Activated CD8-positive, alpha-beta T cell treated with anti-CD3 and anti-CD28 coated beads for 36 hours (primary cell): ENCODE measurements at regions not wholly inside any gene's neighbourhood (a gene's known extent, or its start where the extent isn't known, plus 50 kb on each side); places are given as distances from the start of the nearest gene placed in this dataset.
A peak's percentile ranks its signal among the peaks of the same experiment; 100 is the strongest.

Experiments
- ATAC-seq: fragments of 200-7000 bp; cut with Tn5 transposase; one replicate; pipeline ENCODE4 v1.10.0; 2021; ENCODE audit warnings: mild to moderate bottlenecking, moderate library complexity
- CTCF ChIA-PET: fragments of 350-600 bp; sonication (Branson Sonifier 250); formaldehyde crosslinking; loops from one replicate; lab custom pipeline; 2021; ENCODE audit warnings: antibody characterized with exemption; lab: Charles Lee
- POLR2A ChIA-PET: fragments of 350-600 bp; sonication (Branson Sonifier 250); formaldehyde crosslinking; loops from one replicate; lab custom pipeline; 2021; ENCODE audit warnings: antibody characterized with exemption; lab: Charles Lee
- DNase-seq: peaks from one replicate; pipeline ENCODE4 v3.0.0-alpha.2; 2020
- H3K27ac Mint-ChIP-seq: one replicate; pipeline ENCODE4 v1.8.0; 2021; ENCODE audit warnings: mild to moderate bottlenecking, mixed read lengths
- H3K27me3 Mint-ChIP-seq: one replicate; pipeline ENCODE4 v1.8.0; 2021; ENCODE audit warnings: mixed read lengths
- H3K36me3 Mint-ChIP-seq: one replicate; pipeline ENCODE4 v1.8.0; 2021; ENCODE audit warnings: low read depth, mixed read lengths
- H3K4me1 Mint-ChIP-seq: one replicate; pipeline ENCODE4 v1.8.0; 2021; ENCODE audit warnings: low read depth, mixed read lengths
- H3K4me3 Mint-ChIP-seq: one replicate; pipeline ENCODE4 v1.8.0; 2021; ENCODE audit warnings: mild to moderate bottlenecking, moderate library complexity, mixed read lengths
- H3K9me3 Mint-ChIP-seq: one replicate; pipeline ENCODE4 v1.8.0; 2021; ENCODE audit warnings: mixed read lengths
- intact Hi-C: fragments of 100-400 bp; cut with micrococcal nuclease; formaldehyde crosslinking; loops from one replicate; pipeline ENCODE4 v1.10.0; 2022
- TF ChIP-seq, protein P1 (sequence below): fragments of 200-600 bp; IDR thresholded peaks from one replicate; pipeline ENCODE4 v1.8.0; 2022; ENCODE audit warnings: antibody characterized with exemption, mild to moderate bottlenecking

DNA sequence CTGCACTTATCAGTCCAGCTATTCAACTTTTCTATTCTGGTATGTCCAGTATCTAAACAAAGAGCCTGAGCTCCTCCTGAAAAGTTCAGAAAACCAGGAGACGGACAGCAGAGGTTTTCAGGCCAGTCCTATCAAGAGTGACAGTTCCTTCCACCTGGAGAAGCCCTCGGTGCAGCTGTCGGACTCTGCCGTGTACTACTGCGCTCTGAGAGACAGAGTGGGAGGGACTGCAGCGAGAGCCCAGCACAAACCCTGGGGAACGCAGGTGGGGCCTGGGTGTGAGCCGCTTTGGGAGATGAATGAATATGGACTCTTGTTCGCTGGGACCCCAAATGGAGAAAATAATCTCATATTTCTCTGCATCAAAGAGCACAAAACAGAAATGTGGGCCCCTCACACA, 329.8 kb upstream of the OR4E1 start:
- H3K4me1 Mint-ChIP-seq, result peaks cover 17% of the 10 kb centered on the region
- DNase-seq (peak; percentile 56), ATAC-seq (peak; percentile 51)
- ChIA-PET CTCF (interaction anchor here (0.8 to 3.8 kb wide), 19 partner anchors 13 to 567 kb away, joined by 3 to 38 read pairs (median 3); no protein-coding TSS in a partner anchor), POLR2A (interaction anchor here (1.0 to 1.6 kb wide), 3 partner anchors 16 to 539 kb away, joined by 3 to 4 read pairs (median 3); no protein-coding TSS in a partner anchor)
- peak overlapping the region; percentile 81 for H3K4me3 Mint-ChIP-seq
- peak overlapping the region; percentile 92 for H3K27ac Mint-ChIP-seq
- no peaks in the 10 kb centered on the region for H3K27me3 Mint-ChIP-seq
- TF ChIP-seq, protein P1, sequence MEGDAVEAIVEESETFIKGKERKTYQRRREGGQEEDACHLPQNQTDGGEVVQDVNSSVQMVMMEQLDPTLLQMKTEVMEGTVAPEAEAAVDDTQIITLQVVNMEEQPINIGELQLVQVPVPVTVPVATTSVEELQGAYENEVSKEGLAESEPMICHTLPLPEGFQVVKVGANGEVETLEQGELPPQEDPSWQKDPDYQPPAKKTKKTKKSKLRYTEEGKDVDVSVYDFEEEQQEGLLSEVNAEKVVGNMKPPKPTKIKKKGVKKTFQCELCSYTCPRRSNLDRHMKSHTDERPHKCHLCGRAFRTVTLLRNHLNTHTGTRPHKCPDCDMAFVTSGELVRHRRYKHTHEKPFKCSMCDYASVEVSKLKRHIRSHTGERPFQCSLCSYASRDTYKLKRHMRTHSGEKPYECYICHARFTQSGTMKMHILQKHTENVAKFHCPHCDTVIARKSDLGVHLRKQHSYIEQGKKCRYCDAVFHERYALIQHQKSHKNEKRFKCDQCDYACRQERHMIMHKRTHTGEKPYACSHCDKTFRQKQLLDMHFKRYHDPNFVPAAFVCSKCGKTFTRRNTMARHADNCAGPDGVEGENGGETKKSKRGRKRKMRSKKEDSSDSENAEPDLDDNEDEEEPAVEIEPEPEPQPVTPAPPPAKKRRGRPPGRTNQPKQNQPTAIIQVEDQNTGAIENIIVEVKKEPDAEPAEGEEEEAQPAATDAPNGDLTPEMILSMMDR, result no peak
- H3K36me3 Mint-ChIP-seq, result peaks cover 15% of the 10 kb centered on the region
- intact Hi-C loops, result loop anchor here (5.0 kb wide), 1 partner anchor 44 kb away; no protein-coding TSS in a partner anchor
- no peaks in the 10 kb centered on the region for H3K9me3 Mint-ChIP-seq

DNA sequence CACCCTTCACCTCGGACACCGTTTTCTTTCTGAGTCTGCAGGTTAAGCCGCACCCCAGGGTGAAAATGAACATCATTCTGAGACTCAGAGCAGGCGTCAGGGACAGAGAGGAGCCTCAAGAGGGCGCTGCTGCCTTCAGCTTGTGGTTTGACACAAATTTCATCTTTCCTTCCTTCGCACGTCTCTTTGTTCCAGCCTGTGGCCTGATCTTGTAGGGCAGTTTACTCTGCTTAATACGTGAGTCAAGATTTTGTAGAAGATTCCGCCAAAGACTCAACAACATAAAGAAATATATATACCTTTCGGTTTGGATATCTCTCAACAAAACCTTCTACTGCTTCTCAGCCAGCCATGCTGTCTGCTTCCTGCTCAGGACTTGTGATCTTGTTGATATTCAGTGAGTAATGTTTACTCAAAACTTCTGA, 329.3 kb upstream of the OR4E1 start:
- peaks cover 17% of the 10 kb centered on the region for H3K4me1 Mint-ChIP-seq
- ChIA-PET POLR2A (interaction anchor here (0.7 to 1.6 kb wide), 6 partner anchors 10 to 553 kb away, joined by 3 to 5 read pairs (median 4); no protein-coding TSS in a partner anchor), CTCF (interaction anchor here (0.8 to 3.8 kb wide), 19 partner anchors 13 to 567 kb away, joined by 3 to 38 read pairs (median 3); no protein-coding TSS in a partner anchor)
- no peaks in the 10 kb centered on the region for H3K27me3 Mint-ChIP-seq
- TF ChIP-seq, protein P1, result peak; percentile 58
- H3K36me3 Mint-ChIP-seq, result peaks cover 17% of the 10 kb centered on the region
- H3K27ac Mint-ChIP-seq, result peak overlapping the region; percentile 92
- intact Hi-C loops, result loop anchor here (5.0 kb wide), 1 partner anchor 44 kb away; no protein-coding TSS in a partner anchor
- peak; percentile 79 for ATAC-seq
- H3K9me3 Mint-ChIP-seq, result no peaks in the 10 kb centered on the region
- peak; percentile 86 for DNase-seq
- H3K4me3 Mint-ChIP-seq, result peak overlapping the region; percentile 81

DNA sequence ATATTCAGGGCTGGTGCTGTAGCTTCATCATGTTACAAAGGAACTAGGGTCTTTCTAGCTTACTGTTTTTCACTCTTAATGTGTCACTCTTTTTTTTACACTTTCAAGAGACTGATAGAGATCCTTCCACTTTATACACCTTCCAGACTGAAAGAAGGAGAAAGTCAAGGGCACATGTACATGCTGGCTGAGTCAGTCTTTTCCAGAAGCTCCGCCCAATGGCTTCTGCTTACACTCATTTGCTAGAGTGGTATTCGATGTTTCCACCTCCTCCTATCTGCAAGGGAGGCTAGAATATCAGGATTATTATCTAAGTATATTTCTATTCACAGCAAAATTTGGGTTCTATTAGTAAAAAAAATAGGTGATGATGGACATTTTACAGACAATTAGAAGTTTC, 325.8 kb upstream of the OR4E1 start:
- DNase-seq, result peak; percentile 52
- peak; percentile 28 for ATAC-seq
- peaks cover 9% of the 10 kb centered on the region for H3K36me3 Mint-ChIP-seq
- H3K4me3 Mint-ChIP-seq, result peak overlapping the region; percentile 95
- TF ChIP-seq, protein P1, result no peak
- H3K9me3 Mint-ChIP-seq, result no peaks in the 10 kb centered on the region
- intact Hi-C loops, result no loop called here
- ChIA-PET POLR2A (interaction anchor here (0.6 to 2.8 kb wide), 8 partner anchors 490 to 569 kb away, joined by 3 to 12 read pairs (median 4); no protein-coding TSS in a partner anchor), CTCF (interaction anchor here (0.8 to 4.4 kb wide), 11 partner anchors 7 to 571 kb away, joined by 3 to 51 read pairs (median 5); no protein-coding TSS in a partner anchor)
- peak overlapping the region; percentile 96 for H3K27ac Mint-ChIP-seq
- no peaks in the 10 kb centered on the region for H3K27me3 Mint-ChIP-seq
- H3K4me1 Mint-ChIP-seq, result peaks cover 18% of the 10 kb centered on the region

DNA sequence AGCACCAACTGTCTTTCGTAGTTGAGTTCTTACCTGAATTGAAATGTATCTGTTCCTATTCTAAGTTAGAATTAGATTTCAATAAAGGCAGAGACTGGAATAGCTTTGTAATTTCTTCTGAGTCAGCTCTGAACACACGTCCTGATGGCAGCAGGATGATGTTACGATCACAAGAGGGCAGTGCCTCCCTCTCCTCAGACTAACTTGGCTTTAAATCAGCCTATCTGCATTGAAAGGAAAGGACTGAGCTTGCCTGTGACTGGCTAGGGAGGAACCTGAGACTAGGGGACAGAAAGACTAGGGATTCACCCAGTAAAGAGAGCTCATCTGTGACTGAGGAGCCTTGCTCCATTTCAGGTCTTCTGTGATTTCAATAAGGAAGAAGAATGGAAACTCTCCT, 323.7 kb upstream of the OR4E1 start:
- Mint-ChIP-seq H3K4me1 (peaks cover 20% of the 10 kb centered on the region), H3K36me3 (peaks cover 9% of the 10 kb centered on the region), H3K27ac (peak overlapping the region; percentile 96), H3K4me3 (peak overlapping the region; percentile 95), H3K27me3 (no peaks in the 10 kb centered on the region), H3K9me3 (no peaks in the 10 kb centered on the region)
- intact Hi-C loops, result no loop called here
- TF ChIP-seq, protein P1, result peak; percentile 33
- ChIA-PET CTCF (interaction anchor here (0.6 to 4.4 kb wide), 29 partner anchors 9 to 573 kb away, joined by 3 to 51 read pairs (median 4); no protein-coding TSS in a partner anchor), POLR2A (interaction anchor here (0.7 to 2.8 kb wide), 7 partner anchors 504 to 559 kb away, joined by 3 to 12 read pairs (median 5); no protein-coding TSS in a partner anchor)
- DNase-seq (peak; percentile 66), ATAC-seq (peak; percentile 88)

DNA sequence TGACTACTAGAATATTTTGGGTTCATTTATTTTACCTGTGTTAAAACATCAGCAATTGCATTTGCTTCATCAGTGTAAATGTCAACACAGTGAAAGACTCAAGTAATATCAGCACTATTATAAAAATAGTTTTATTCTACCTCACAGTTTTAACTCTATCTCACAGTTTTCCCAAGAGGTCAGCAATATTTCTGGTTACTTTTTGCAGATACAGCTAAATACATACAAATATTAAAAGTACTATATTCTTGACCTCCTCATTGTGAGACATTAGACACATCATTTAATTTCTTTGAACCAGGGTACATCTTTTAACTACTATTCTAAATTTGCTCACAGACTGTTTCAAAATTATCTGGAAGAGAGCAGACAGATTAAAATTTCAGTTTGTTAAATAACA, 321.7 kb upstream of the OR4E1 start:
- H3K9me3 Mint-ChIP-seq, result no peaks in the 10 kb centered on the region
- peaks cover 11% of the 10 kb centered on the region for H3K36me3 Mint-ChIP-seq
- DNase-seq, result no peak
- no peak overlapping the region for H3K27ac Mint-ChIP-seq
- TF ChIP-seq, protein P1, result no peak
- H3K4me3 Mint-ChIP-seq, result no peak overlapping the region
- POLR2A ChIA-PET, result no interaction called here
- intact Hi-C loops, result no loop called here
- CTCF ChIA-PET, result interaction anchor here (0.8 to 4.3 kb wide), 5 partner anchors 17 to 827 kb away, joined by 3 to 37 read pairs (median 4); no protein-coding TSS in a partner anchor
- ATAC-seq, result no peak
- no peaks in the 10 kb centered on the region for H3K27me3 Mint-ChIP-seq
- peaks cover 20% of the 10 kb centered on the region for H3K4me1 Mint-ChIP-seq
